Tibial nerve (tissue), 4 donors: ENCODE measurements at regions not wholly inside any gene's neighbourhood (a gene's known extent, or its start where the extent isn't known, plus 50 kb on each side); places are given as distances from the start of the nearest gene placed in this dataset.

ENCODE experiments used
- DNase-seq, 2 donors: peaks; one replicate each; pipeline ENCODE4 v3.0.0-alpha.2; 2019; ENCODE audit warnings: low spot score in 2 of 2
- H3K27ac ChIP-seq, 4 donors: fragments of 200-600 bp; sonication (generic) in 3 of 4; one replicate each; pipeline ENCODE4 v1.5.1; 2017 to 2019; ENCODE audit warnings: mild to moderate bottlenecking in 1 of 4
- H3K27me3 ChIP-seq, 2 donors: fragments of 200-600 bp; sonication (generic) in 1 of 2; one replicate each; pipeline versions ENCODE4 v1.5.1 to v1.6.0; 2017 to 2019
- H3K36me3 ChIP-seq, 3 donors: fragments of 200-600 bp; sonication (generic); one replicate each; pipeline ENCODE4 v1.5.1; 2018 to 2019
- H3K4me1 ChIP-seq, 4 donors: fragments of 200-600 bp; sonication (generic) in 3 of 4; one replicate each; pipeline ENCODE4 v1.5.1; 2017 to 2019
- H3K4me3 ChIP-seq, 4 donors: fragments of 200-600 bp; sonication (generic) in 3 of 4; one replicate each; pipeline ENCODE4 v1.5.1; 2017 to 2019; ENCODE audit warnings: mild to moderate bottlenecking in 1 of 4, moderate library complexity in 1 of 4
- H3K9me3 ChIP-seq, 4 donors: fragments of 200-600 bp; sonication (generic) in 3 of 4; one replicate each; pipeline ENCODE4 v1.5.1; 2017 to 2019
- EP300 ChIP-seq, 2 donors: sonication (generic); formaldehyde crosslinking; IDR thresholded peaks; one replicate each; pipeline ENCODE4 v1.6.1; 2017; ENCODE audit warnings: antibody characterized with exemption in 2 of 2, mild to moderate bottlenecking in 1 of 2
- POLR2A ChIP-seq, 2 donors: fragments of 450-650 bp; IDR thresholded peaks; one replicate each; pipeline ENCODE4 v1.6.1; 2017; ENCODE audit warnings: antibody characterized with exemption in 2 of 2, mild to moderate bottlenecking in 2 of 2, moderate library complexity in 2 of 2
- WGBS, 2 donors: methylation state at CpG; one replicate each; pipeline ENCODE4 v1.1.5; 2018; 5-methylcytosine and 5-hydroxymethylcytosine counted together
- TF ChIP-seq, protein P1 (sequence below), 5 experiments: fragments of 200-600 bp in 3 of 5; fragments of 450-650 bp in 2 of 5; sonication (generic) in 3 of 5; IDR thresholded peaks; one replicate each; pipeline ENCODE4 v1.5.1; 2016 to 2019; ENCODE audit warnings: antibody characterized with exemption in 5 of 5, mild to moderate bottlenecking in 3 of 5, moderate library complexity in 2 of 5

DNA sequence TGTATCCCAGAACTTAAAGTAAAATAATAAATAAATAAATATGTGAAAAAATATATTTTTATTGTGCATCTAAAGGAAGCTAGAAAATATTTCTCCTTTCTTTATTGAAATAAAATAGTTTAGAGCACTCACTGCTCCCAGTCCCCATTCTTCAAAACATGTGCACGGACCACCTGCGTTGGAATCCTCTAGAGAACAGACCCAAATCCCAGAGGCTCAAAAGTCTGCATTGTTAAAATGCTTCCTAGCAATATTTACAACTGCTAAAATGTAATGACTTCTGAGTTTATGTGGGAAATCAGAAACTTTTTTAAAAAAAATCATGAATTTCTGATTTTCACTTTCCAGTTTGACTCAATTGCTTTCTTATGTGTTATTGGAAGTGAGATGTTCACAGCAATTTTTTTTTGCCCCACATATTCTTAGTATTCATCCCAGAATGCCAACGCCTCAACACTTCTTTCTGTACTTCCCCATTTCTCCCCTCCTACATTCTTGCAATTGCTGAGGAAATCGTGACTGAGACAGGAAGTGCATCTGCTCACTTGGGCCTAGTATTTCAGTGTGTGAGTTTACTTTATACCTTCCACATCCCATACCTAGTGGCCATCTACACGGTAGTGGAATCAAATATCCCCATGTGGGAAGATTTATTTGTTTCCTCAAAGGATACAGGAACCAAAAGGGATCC, 116.0 kb upstream of the FLRT2 start:
- Histone ChIP-seq H3K4me1 (peaks cover 0 to 22% (median 0%) of the 10 kb centered on the region in 4 donors), H3K36me3 (no peaks in the 10 kb centered on the region), H3K9me3 (no peaks in the 10 kb centered on the region), H3K27me3 (no peaks in the 10 kb centered on the region), H3K27ac (peak overlapping the region in 3 of 4 donors; percentile 20 to 76 (median 66)), H3K4me3 (no peak overlapping the region)
- TF ChIP-seq EP300 (IDR thresholded peaks at IDR 0.05) (peak in 1 of 2 donors; percentile 16), POLR2A (IDR thresholded peaks at IDR 0.05) (no peak)
- TF ChIP-seq, protein P1, sequence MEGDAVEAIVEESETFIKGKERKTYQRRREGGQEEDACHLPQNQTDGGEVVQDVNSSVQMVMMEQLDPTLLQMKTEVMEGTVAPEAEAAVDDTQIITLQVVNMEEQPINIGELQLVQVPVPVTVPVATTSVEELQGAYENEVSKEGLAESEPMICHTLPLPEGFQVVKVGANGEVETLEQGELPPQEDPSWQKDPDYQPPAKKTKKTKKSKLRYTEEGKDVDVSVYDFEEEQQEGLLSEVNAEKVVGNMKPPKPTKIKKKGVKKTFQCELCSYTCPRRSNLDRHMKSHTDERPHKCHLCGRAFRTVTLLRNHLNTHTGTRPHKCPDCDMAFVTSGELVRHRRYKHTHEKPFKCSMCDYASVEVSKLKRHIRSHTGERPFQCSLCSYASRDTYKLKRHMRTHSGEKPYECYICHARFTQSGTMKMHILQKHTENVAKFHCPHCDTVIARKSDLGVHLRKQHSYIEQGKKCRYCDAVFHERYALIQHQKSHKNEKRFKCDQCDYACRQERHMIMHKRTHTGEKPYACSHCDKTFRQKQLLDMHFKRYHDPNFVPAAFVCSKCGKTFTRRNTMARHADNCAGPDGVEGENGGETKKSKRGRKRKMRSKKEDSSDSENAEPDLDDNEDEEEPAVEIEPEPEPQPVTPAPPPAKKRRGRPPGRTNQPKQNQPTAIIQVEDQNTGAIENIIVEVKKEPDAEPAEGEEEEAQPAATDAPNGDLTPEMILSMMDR (IDR thresholded peaks at IDR 0.05) = no peak
- 54 to 66% methylated on average over 5 of the region's 5 CpGs for WGBS, 2 donors
- DNase-seq = no peak

DNA sequence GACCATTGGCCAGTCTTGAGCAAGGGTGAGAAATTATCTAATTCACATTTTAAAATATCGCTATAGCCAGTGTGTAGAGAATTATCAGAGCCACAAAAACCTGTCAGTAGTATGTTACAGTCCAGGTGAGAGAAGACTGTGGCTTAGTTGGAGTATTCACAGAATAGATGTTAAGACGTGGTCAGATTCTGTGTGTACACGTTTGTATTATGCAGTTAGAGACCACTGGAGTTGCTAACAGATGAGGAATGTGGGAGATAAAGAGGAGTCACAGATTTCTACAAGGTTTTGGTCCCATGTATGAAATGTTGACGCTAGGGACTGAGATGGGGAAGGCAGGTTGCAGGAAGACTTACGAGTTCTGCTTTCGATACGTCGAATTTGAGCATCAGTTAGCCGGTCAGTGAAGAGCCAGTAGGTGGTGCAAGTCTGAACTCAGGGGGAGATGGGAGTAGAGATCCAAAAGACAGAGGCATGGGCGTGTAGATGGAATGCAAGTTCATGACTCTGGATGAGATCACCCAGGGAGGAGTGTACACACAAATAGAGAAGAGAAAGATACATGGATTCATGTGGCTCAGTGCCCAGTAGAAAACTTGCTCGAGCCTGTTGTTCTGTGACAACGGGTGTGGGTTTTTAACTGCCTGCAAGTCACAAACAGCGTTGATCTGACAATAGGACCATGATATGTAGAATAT, 114.8 kb upstream of the FLRT2 start:
- WGBS, 2 donors = 46 to 55% methylated on average over 13 of the region's 13 CpGs
- DNase-seq = peak; percentile 18 to 75
- peak overlapping the region in 1 of 4 donors; percentile 6 for H3K4me3 ChIP-seq
- H3K27me3 ChIP-seq = no peaks in the 10 kb centered on the region
- peaks cover 0 to 22% (median 0%) of the 10 kb centered on the region in 4 donors for H3K4me1 ChIP-seq
- peak overlapping the region in 3 of 4 donors; percentile 20 to 76 (median 66) for H3K27ac ChIP-seq
- no peak for TF ChIP-seq POLR2A (IDR thresholded peaks at IDR 0.05)
- TF ChIP-seq, protein P1 (IDR thresholded peaks at IDR 0.05) = peak in 1 of 5 experiments; percentile 13
- peak in 1 of 2 donors; percentile 50 for TF ChIP-seq EP300 (IDR thresholded peaks at IDR 0.05)
- H3K36me3 ChIP-seq = no peaks in the 10 kb centered on the region
- H3K9me3 ChIP-seq = no peaks in the 10 kb centered on the region

DNA sequence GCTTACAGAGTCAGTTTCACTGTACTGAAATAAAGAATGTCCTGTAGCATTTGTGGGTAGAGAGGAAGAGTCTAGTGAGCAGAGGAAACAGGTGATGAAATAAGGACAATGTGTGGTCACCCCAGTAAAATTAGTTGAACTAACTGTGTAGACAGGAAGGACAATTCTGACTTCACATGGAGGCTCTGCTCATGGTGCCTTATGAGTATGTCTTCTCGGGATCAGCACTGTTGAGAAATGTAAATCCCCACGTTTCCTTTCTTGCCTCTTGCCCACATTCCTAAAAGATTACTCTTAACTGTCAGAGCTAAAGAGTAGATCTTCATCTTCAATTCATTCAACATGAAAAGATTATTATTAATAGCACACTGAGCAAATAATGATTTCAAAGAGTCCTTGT, 113.2 kb upstream of the FLRT2 start:
- Histone ChIP-seq H3K4me1 (peaks cover 0 to 22% (median 0%) of the 10 kb centered on the region in 4 donors), H3K4me3 (no peak overlapping the region), H3K36me3 (no peaks in the 10 kb centered on the region), H3K9me3 (no peaks in the 10 kb centered on the region), H3K27me3 (no peaks in the 10 kb centered on the region), H3K27ac (peak overlapping the region in 2 of 4 donors; percentile 50 to 66)
- WGBS, 2 donors = 33 to 36% methylated on average over 2 of the region's 2 CpGs
- TF ChIP-seq POLR2A (IDR thresholded peaks at IDR 0.05) = no peak
- TF ChIP-seq, protein P1 (IDR thresholded peaks at IDR 0.05) = no peak
- peak in 1 of 2 donors; percentile 24 for TF ChIP-seq EP300 (IDR thresholded peaks at IDR 0.05)
- DNase-seq = no peak

DNA sequence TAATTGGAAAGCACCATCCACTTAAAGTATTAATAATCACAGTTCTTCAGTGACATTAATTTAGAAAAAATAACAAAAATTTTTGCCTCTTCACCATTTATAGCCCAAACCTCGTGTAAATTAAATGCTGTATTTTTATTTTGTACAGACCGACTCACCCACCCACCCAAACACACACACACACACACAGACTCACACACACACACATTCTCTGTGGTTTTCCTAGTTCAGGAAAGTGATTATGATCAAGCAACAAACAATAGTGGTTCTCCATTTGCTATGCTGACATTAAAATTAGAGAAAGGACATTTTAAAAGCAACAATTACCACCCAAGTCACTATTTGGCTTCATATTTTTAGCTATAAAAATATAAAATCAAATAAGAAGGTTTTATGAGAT, 112.5 kb upstream of the FLRT2 start:
- Histone ChIP-seq H3K4me3 (no peak overlapping the region), H3K27ac (peak overlapping the region in 2 of 4 donors; percentile 50 to 66), H3K36me3 (no peaks in the 10 kb centered on the region), H3K9me3 (no peaks in the 10 kb centered on the region), H3K4me1 (peaks cover 0 to 22% (median 0%) of the 10 kb centered on the region in 4 donors), H3K27me3 (no peaks in the 10 kb centered on the region)
- WGBS, 2 donors = 60 to 62% methylated on average over 2 of the region's 2 CpGs
- TF ChIP-seq EP300 (IDR thresholded peaks at IDR 0.05) (no peak), POLR2A (IDR thresholded peaks at IDR 0.05) (no peak)
- TF ChIP-seq, protein P1 (IDR thresholded peaks at IDR 0.05) = no peak
- no peak for DNase-seq

DNA sequence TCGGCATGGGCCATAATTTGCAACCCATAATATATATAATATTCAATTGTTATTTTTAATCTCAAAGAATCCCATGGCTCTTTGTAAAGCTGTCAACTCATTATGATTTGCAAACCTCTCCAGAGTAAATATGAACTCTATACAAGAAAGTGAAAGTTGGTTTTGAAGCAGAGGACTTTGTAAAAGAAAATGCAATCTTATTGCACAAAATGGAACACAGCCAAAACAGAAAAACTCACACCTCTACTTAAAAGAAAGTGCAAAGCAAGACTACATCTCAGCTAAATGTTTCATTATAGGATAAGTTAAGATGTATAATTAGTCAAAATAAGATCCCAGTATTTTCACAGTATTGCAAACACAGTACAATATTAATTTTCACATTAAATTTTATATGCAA, 111.2 kb upstream of the FLRT2 start:
- Histone ChIP-seq H3K9me3 (no peaks in the 10 kb centered on the region), H3K4me3 (no peak overlapping the region), H3K4me1 (peaks cover 0 to 22% (median 0%) of the 10 kb centered on the region in 4 donors), H3K27ac (no peak overlapping the region), H3K36me3 (no peaks in the 10 kb centered on the region), H3K27me3 (no peaks in the 10 kb centered on the region)
- 79 to 88% methylated on average over 1 of the region's 1 CpG for WGBS, 2 donors
- DNase-seq = no peak
- TF ChIP-seq EP300 (IDR thresholded peaks at IDR 0.05) (no peak), POLR2A (IDR thresholded peaks at IDR 0.05) (no peak)
- TF ChIP-seq, protein P1 (IDR thresholded peaks at IDR 0.05) = no peak
